Stimulated activated CD8-positive, alpha-beta memory T cell treated with anti-CD3 and anti-CD28 coated beads, Interleukin-7, amount 100 ng/mL, for 1 hour (primary cell): ENCODE measurements at regions not wholly inside any gene's neighbourhood (a gene's known extent, or its start where the extent isn't known, plus 50 kb on each side); places are given as distances from the start of the nearest gene placed in this dataset.

Experiments used
- DNase-seq, 2 donors: peaks; one replicate each; pipeline ENCODE4 v3.0.0-alpha.2; 2020; ENCODE audit warnings: low read depth in 2 of 2

GRCh38 chr11:32039149-32039548 lies 51.7 kb upstream of the RCN1 start:
- DNase-seq = no peak

DNA sequence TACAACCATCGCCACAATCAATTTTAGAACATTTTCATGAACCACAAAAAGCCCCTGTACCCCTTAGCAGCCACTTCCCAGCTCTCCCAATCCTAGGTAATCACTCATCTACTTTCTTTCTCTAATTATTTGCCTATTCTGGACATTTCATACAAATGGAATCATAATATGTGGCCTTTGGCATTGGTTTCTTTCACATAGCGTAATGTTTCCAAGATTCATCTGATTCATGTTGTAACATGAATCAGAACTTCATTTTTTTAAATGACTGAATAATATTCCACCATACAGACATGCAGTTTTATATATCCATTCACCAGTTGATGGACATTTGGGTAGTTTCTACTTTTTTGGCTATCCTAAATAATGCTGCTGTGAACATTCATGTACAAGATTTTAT lies 56.2 kb upstream of the RCN1 start:
- no peak for DNase-seq

GRCh38 chr11:32034149-32034548 lies 56.7 kb upstream of the RCN1 start:
- DNase-seq = no peak

- no peak for DNase-seq
Observed at GRCh38 chr11:32033491-32033890, 57.4 kb upstream of the RCN1 start.

- DNase-seq = no peak
Observed at GRCh38 chr11:32033067-32033466, 57.8 kb upstream of the RCN1 start.

- DNase-seq = no peak
Observed at GRCh38 chr11:32032478-32032877, 58.4 kb upstream of the RCN1 start.

GRCh38 chr11:32032052-32032451 lies 58.8 kb upstream of the RCN1 start:
- no peak for DNase-seq

GRCh38 chr11:32030875-32031503 lies 59.9 kb upstream of the RCN1 start:
- no peak for DNase-seq

GRCh38 chr11:32029721-32030120 lies 61.2 kb upstream of the RCN1 start:
- no peak for DNase-seq

GRCh38 chr11:32028201-32028600 lies 62.7 kb upstream of the RCN1 start:
- DNase-seq = no peak

DNA sequence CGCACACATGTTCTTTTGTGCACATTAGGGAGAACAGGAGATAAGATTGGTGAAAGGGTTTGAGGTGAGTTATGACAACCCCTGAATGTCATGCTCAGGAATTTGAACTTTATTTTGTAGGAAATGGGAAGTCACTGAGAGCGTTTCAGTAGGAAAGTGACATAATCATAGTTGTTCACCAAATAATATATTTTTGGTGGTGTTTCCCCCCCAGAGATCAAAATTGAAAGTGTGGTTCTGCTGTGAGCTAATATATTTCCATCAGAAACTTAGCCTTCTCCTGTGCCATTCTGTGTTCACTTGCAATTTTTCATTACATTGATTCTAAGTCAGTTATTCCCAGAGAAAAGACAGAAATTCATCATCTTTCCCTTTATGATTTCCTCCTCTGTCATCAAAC lies 64.1 kb upstream of the RCN1 start:
- DNase-seq = no peak

GRCh38 chr11:32024948-32025347 lies 65.9 kb upstream of the RCN1 start:
- DNase-seq = no peak

DNA sequence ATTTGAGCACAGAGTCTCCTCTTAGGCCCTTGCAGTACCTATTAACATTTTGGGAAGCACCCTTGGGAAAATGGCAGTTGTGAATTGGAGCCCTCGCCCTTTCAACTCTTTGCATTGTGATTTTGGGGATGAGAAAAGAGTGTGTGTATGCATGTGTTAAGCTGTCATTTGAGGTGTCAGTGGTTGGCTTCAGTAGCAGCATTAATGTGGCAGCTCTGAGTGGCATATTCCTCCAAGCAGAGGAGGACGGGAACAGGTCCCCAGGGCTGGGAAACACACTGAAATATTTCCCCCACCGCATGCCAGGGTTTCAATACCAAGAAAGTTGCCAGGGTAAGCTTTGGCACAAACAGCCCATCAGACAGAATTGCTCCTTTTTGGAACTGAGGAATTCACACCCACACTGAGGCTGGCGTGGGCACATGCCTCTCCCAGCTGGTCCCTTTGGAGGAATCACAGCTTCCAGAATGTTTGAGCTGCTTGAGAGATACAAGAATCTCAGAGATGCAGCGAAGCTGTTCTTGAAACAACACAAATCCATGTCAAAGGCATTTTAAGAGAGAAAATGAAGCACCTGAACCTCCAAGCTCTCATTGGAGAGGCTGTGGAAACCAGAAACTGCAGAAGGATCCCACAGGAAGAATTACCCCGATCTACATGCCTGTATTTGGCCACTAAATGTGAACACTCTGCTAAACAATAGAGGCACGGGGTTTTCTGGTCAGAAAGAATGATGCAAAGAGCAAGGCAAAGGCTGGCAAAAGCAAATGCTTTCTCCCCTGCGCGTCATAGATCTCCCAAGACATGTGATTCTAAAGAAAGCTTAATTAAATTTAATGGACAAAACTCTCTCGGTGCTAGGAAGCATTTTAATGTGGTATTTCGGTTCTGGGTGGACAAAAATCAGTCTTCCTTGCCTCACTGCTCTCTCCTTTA lies 67.2 kb upstream of the RCN1 start:
- DNase-seq = no peak

- DNase-seq = no peak
Observed at GRCh38 chr11:32018672-32019071, 72.2 kb upstream of the RCN1 start.

GRCh38 chr11:32016111-32016510 lies 74.8 kb upstream of the RCN1 start:
- DNase-seq = no peak

DNA sequence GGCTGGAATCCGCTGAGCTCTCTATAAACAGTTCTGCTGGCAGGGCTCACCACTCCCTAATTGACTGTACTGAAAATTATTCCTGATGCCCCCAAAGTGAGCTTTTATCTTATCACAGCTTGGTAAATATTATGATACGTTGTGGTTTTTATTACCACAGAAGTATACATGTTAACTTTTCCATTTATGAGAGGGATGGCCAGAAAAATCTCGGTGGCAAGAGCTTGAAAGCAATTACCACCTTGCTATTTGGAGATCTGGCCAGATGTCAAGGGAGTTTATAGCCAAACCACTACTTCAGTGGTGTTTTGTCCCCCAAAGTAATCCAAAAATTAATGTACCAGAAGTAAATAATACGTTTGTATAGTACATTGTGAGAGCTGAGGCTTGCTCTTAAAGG lies 75.4 kb upstream of the RCN1 start:
- no peak for DNase-seq

- no peak for DNase-seq
Observed at GRCh38 chr11:32013603-32014002, 77.3 kb upstream of the RCN1 start.

GRCh38 chr11:32012049-32012448 lies 78.8 kb upstream of the RCN1 start:
- no peak for DNase-seq

DNA sequence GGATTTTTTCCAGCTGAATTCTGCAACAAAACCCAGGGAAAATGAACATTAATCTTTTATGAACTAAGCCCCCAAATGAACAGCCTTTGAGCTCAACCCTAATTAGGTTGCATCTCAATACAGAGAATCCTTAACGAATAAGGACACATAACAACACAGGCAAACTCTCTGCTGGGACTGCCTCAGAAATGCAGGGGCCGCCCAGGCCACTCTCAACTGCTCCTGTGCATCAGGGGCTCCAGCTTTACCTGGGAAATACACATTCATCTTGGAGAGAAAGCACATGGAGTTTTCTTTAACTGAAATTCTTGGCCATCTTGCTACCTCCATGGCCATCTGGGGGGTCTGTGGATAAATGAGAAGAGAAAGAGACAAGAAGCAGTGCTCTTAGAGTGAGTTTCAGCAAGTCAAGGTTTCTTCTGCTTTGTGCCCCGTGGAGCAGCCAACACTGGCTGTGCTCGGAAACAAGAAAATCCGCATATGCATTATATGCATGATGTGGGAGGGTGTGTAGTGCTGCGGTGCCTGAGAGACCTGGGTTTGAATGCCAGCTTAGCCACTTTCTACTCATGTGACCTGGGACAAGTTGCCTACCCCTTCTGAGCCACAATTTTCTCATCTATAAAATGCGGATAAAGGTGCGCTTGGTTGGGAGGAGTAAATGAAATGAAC lies 81.9 kb upstream of the RCN1 start:
- no peak for DNase-seq

DNA sequence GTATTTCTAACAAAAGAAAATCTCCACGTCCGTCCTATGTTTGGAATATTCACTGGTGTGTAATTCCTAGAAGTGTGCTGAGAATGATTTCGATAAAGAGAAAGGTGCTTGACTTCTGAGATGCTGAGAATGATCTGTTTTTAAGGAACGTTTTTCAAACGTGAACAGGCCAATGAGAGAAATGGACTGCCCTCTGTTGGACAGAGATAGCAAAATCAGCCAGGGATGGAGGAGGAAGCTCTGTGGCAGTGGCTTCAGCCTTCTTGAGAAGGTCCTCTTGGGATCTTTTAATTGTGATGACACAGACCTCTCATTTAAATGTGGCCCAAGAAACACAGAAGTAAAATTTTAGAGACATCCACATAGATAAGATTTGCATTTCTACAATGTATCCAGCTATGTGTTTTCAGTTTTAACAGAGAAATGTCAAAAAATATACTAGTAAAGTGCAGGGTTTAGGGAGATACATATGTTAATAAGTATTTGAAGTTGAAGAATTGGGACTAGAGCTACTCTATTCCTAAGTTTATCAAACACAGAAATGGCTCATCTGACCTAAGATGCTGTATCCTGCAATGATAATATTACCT lies 84.0 kb upstream of the RCN1 start:
- no peak for DNase-seq

GRCh38 chr11:32005786-32006416 lies 85.0 kb upstream of the RCN1 start:
- DNase-seq = no peak

- no peak for DNase-seq
Observed at GRCh38 chr11:32003335-32003734, 87.5 kb upstream of the RCN1 start.
